GM12878 (cell line): ENCODE measurements at regions not wholly inside any gene's neighbourhood (a gene's known extent, or its start where the extent isn't known, plus 50 kb on each side); places are given as distances from the start of the nearest gene placed in this dataset.

Experiments used
- ATAC-seq: fragments of 200-7000 bp; cut with Tn5 transposase; 3 replicates; pipeline ENCODE4 v1.9.1; 2020; ENCODE audit warnings: mild to moderate bottlenecking, moderate library complexity
- BruUV-seq: library from RNA; stranded (reverse); fragments of 400-500 nt; replicated peaks from 2 replicates; lab custom pipeline; 2021; lab: Mats Ljungman, UMichigan
- CTCF ChIA-PET: fragments of 300-600 bp; sonication (Branson Sonifier 250); formaldehyde crosslinking; extraction: SDS; loops from one replicate; lab custom pipeline; 2021; ENCODE audit warnings: inconsistent platforms; lab: Yijun Ruan, JAX
- POLR2A ChIA-PET: fragments of 350-600 bp; formaldehyde crosslinking; extraction: SDS; loops from one replicate; lab custom pipeline; 2021; ENCODE audit warnings: inconsistent platforms; lab: Charles Lee
- RAD21 ChIA-PET: fragments of 300-600 bp; sonication (Branson Sonifier 250); formaldehyde crosslinking; loops from one replicate; lab custom pipeline; 2023; ENCODE audit warnings: antibody characterized with exemption; ENCODE audit not compliant: unreplicated experiment; lab: Charles Lee
- SMC1A ChIA-PET: fragments of 300-600 bp; sonication (Branson Sonifier 250); formaldehyde crosslinking; loops from one replicate; lab custom pipeline; 2023; ENCODE audit not compliant: unreplicated experiment, uncharacterized antibody; lab: Charles Lee
- DNase-seq: peaks from one replicate; pipeline ENCODE4 v3.0.0-alpha.2; 2011; ENCODE audit warnings: low read depth, low spot score
- FAIRE-seq: peaks from 3 replicates; lab custom pipeline; 2011; peaks lifted over from hg19 to GRCh38; lab: Jason Lieb, UNC
- H2AFZ ChIP-seq: 2 replicates; pipeline ENCODE4 v1.6.0; 2011; ENCODE audit warnings: low read depth, low read length, control low read depth; ENCODE audit not compliant: control insufficient read depth
- H3K27ac ChIP-seq: 2 replicates; pipeline ENCODE4 v1.5.1; 2011; ENCODE audit warnings: control low read depth; ENCODE audit not compliant: control insufficient read depth, insufficient read depth
- H3K27me3 ChIP-seq, 2 experiments: replicated peaks in 1 of 2; 2 replicates each; pipeline versions ENCODE4 v1.6.0 to v1.6.1; 2011; ENCODE audit warnings: low read length in 1 of 2; ENCODE audit not compliant: control insufficient read depth in 2 of 2, insufficient read depth in 2 of 2
- H3K36me3 ChIP-seq, 2 experiments: 2 replicates each; pipeline ENCODE4 v1.5.1; 2011; ENCODE audit warnings: low read length in 1 of 2; ENCODE audit not compliant: control insufficient read depth in 2 of 2, insufficient read depth in 2 of 2
- H3K4me1 ChIP-seq: 2 replicates; pipeline ENCODE4 v1.6.1; 2011; ENCODE audit warnings: mild to moderate bottlenecking, low read length, moderate library complexity, mixed read lengths; ENCODE audit not compliant: control insufficient read depth, insufficient read depth
- H3K4me2 ChIP-seq: 2 replicates; pipeline ENCODE4 v1.6.0; 2011; ENCODE audit warnings: control low read depth; ENCODE audit not compliant: control insufficient read depth, insufficient read depth
- H3K4me3 ChIP-seq: fragments of 200-600 bp; sonication (generic); 2 replicates; pipeline ENCODE4 v1.5.1; 2016
- H3K79me2 ChIP-seq: 2 replicates; pipeline ENCODE4 v1.6.0; 2011; ENCODE audit warnings: low read length; ENCODE audit not compliant: control insufficient read depth, insufficient read depth
- H3K9ac ChIP-seq: 2 replicates; pipeline ENCODE4 v1.8.0; 2011; ENCODE audit warnings: low read length, control low read depth, mixed read lengths; ENCODE audit not compliant: control insufficient read depth, insufficient read depth
- H3K9me3 ChIP-seq: replicated peaks from 3 replicates; pipeline ENCODE4 v1.5.1; 2011; ENCODE audit warnings: mild to moderate bottlenecking, low read length; ENCODE audit not compliant: control insufficient read depth, insufficient read depth
- H4K20me1 ChIP-seq: 2 replicates; pipeline ENCODE4 v1.6.0; 2011; ENCODE audit not compliant: control insufficient read depth, insufficient read depth
- CEBPZ ChIP-seq: fragments of 150-350 bp; IDR thresholded peaks from 2 replicates; pipeline ENCODE4 v1.6.1; 2016; ENCODE audit warnings: low read depth, low read length
- SP1 ChIP-seq: IDR thresholded peaks from one replicate; pipeline ENCODE4 v1.6.1; 2011; ENCODE audit warnings: low read depth, low read length
- WGBS: methylation state at CpG from one replicate; pipeline ENCODE4 v1.1.6; 2016; ENCODE audit warnings: low lambda C conversion rate; ENCODE audit not compliant: insufficient replicate concordance, insufficient coverage; ENCODE audit errors: missing lambda C conversion rate; 5-methylcytosine and 5-hydroxymethylcytosine counted together
- in situ Hi-C: fragments of 300-500 bp; cut with MboI; formaldehyde crosslinking; loops from 9 replicates; pipeline ENCODE4 v1.14.3; 2018; ENCODE audit warnings: mixed read lengths
- intact Hi-C: fragments of 100-400 bp; cut with micrococcal nuclease; formaldehyde crosslinking; loops from one replicate; pipeline ENCODE4 v1.14.2; 2022; ENCODE audit not compliant: unreplicated experiment

- TF ChIP-seq CEBPZ (no peak), SP1 (no peak)
- no peak overlapping the region for H3K4me2 ChIP-seq
- peak; percentile 13 for FAIRE-seq
- H3K9ac ChIP-seq: no peak overlapping the region
- no TSS peak for BruUV-seq
- no peak overlapping the region for H2AFZ ChIP-seq
- intact Hi-C loops: no loop called here
- ChIA-PET CTCF (no interaction called here), POLR2A (interaction anchor here (0.6 kb wide), 1 partner anchor 261 kb away, joined by 6 read pairs; no protein-coding TSS in a partner anchor), SMC1A (no interaction called here), RAD21 (no interaction called here)
- H3K27me3 ChIP-seq: no peaks in the 10 kb centered on the region
- in situ Hi-C loops: no loop called here
- no peak for DNase-seq
- no peak overlapping the region for H3K27ac ChIP-seq
- H3K36me3 ChIP-seq: no peaks in the 10 kb centered on the region
- no peaks in the 10 kb centered on the region for H4K20me1 ChIP-seq
- peak; percentile 68 for ATAC-seq
- H3K79me2 ChIP-seq: no peaks in the 10 kb centered on the region
- no peaks in the 10 kb centered on the region for H3K9me3 ChIP-seq
- WGBS: 26% methylated on average over 5 of the region's 5 CpGs
- no peaks in the 10 kb centered on the region for H3K4me1 ChIP-seq
- no peak overlapping the region for H3K4me3 ChIP-seq
Measured at GRCh38 chr11:16418428-16419097, 62.2 kb upstream of the SOX6 start.
